ENCODE measurements at regions not wholly inside any gene's neighbourhood (a gene's known extent, or its start where the extent isn't known, plus 50 kb on each side); places are given as distances from the start of the nearest gene placed in this dataset.

- TF ChIP-seq GATA2 (IDR thresholded peaks at IDR 0.05; ENCODE audit: low read depth, low read length) (no peak), GATA3 (IDR thresholded peaks at IDR 0.05; ENCODE audit: low read depth, low read length) (no peak)
Measured at GRCh38 chr18:24947521-24948305, 404.3 kb downstream of the ZNF521 start.
